Thoracic aorta (tissue), 2 donors: ENCODE measurements at regions not wholly inside any gene's neighbourhood (a gene's known extent, or its start where the extent isn't known, plus 50 kb on each side); places are given as distances from the start of the nearest gene placed in this dataset.

Experiments
- ATAC-seq: fragments of 150-250 bp; one replicate; pipeline ENCODE4 v1.8.0; 2017; ENCODE audit warnings: low read depth; ENCODE audit not compliant: insufficient number of reproducible peaks, low FRiP score
- DNase-seq: peaks from one replicate; pipeline ENCODE4 v3.0.0-alpha.2; 2020; ENCODE audit warnings: low spot score
- H3K27ac ChIP-seq, 2 donors: fragments of 200-600 bp; sonication (generic); 1 replicate in 1 of 2; 2 replicates in 1 of 2; pipeline ENCODE4 v1.5.1; 2016; ENCODE audit warnings: mild to moderate bottlenecking in 2 of 2, moderate library complexity in 2 of 2
- H3K27me3 ChIP-seq: fragments of 200-600 bp; sonication (generic); replicated peaks from 2 replicates; pipeline ENCODE4 v1.6.0; 2016; ENCODE audit warnings: mild to moderate bottlenecking; ENCODE audit not compliant: insufficient read depth
- H3K36me3 ChIP-seq: fragments of 200-600 bp; sonication (generic); one replicate; pipeline ENCODE4 v1.5.1; 2016
- H3K4me1 ChIP-seq, 2 donors: fragments of 200-600 bp; sonication (generic); 1 replicate in 1 of 2; 2 replicates in 1 of 2; pipeline versions ENCODE4 v1.5.1 to v1.6.0; 2016; ENCODE audit warnings: low read depth in 2 of 2, mild to moderate bottlenecking in 1 of 2; ENCODE audit not compliant: control insufficient read depth in 1 of 2
- H3K4me3 ChIP-seq: fragments of 200-600 bp; sonication (generic); 2 replicates; pipeline ENCODE4 v1.5.1; 2016; ENCODE audit warnings: mild to moderate bottlenecking
- H3K9me3 ChIP-seq: fragments of 200-600 bp; sonication (generic); 2 replicates; pipeline ENCODE4 v1.5.1; 2016
- CTCF ChIP-seq: fragments of 200-600 bp; sonication (generic); IDR thresholded peaks from one replicate; pipeline ENCODE4 v1.5.1; 2019; ENCODE audit warnings: antibody characterized with exemption

- H3K36me3 ChIP-seq, result no peaks in the 10 kb centered on the region
- DNase-seq (no peak), ATAC-seq (no peak)
- H3K4me3 ChIP-seq, result no peak overlapping the region
- H3K27ac ChIP-seq, result no peak overlapping the region
- no peaks in the 10 kb centered on the region for H3K4me1 ChIP-seq
- no peak for TF ChIP-seq CTCF
- H3K9me3 ChIP-seq, result peaks cover 6% of the 10 kb centered on the region
- no peaks in the 10 kb centered on the region for H3K27me3 ChIP-seq
Observed at GRCh38 chr10:24054421-24054820, 154.5 kb upstream of the KIAA1217 start.

- Histone ChIP-seq H3K9me3 (no peaks in the 10 kb centered on the region), H3K36me3 (no peaks in the 10 kb centered on the region), H3K27me3 (no peaks in the 10 kb centered on the region), H3K4me3 (no peak overlapping the region), H3K4me1 (no peaks in the 10 kb centered on the region), H3K27ac (no peak overlapping the region)
- TF ChIP-seq CTCF, result no peak
- ATAC-seq (no peak), DNase-seq (no peak)
Observed at GRCh38 chr10:24080207-24080606, 128.7 kb upstream of the KIAA1217 start.

- no peak overlapping the region for H3K27ac ChIP-seq
- no peaks in the 10 kb centered on the region for H3K4me1 ChIP-seq
- H3K9me3 ChIP-seq, result no peaks in the 10 kb centered on the region
- H3K4me3 ChIP-seq, result no peak overlapping the region
- H3K27me3 ChIP-seq, result no peaks in the 10 kb centered on the region
- no peaks in the 10 kb centered on the region for H3K36me3 ChIP-seq
- no peak for TF ChIP-seq CTCF
- DNase-seq (no peak), ATAC-seq (no peak)
Observed at GRCh38 chr10:24086296-24087086, 122.4 kb upstream of the KIAA1217 start.

- no peaks in the 10 kb centered on the region for H3K27me3 ChIP-seq
- H3K4me3 ChIP-seq, result no peak overlapping the region
- DNase-seq, result no peak
- ATAC-seq, result no peak
- no peak for TF ChIP-seq CTCF
- H3K9me3 ChIP-seq, result no peaks in the 10 kb centered on the region
- H3K4me1 ChIP-seq, result no peaks in the 10 kb centered on the region
- H3K27ac ChIP-seq, result no peak overlapping the region
- no peaks in the 10 kb centered on the region for H3K36me3 ChIP-seq
Observed at GRCh38 chr10:24091256-24091655, 117.7 kb upstream of the KIAA1217 start.

GRCh38 chr10:24096281-24096680, 112.7 kb upstream of the KIAA1217 start:
- Histone ChIP-seq H3K27me3 (no peaks in the 10 kb centered on the region), H3K4me1 (peaks cover 0 to 7% of the 10 kb centered on the region in 2 donors), H3K36me3 (no peaks in the 10 kb centered on the region), H3K9me3 (no peaks in the 10 kb centered on the region), H3K4me3 (no peak overlapping the region), H3K27ac (no peak overlapping the region)
- DNase-seq, result no peak
- no peak for TF ChIP-seq CTCF
- ATAC-seq, result no peak
